Thymus (tissue), 11 donors: ENCODE measurements at regions not wholly inside any gene's neighbourhood (a gene's known extent, or its start where the extent isn't known, plus 50 kb on each side); places are given as distances from the start of the nearest gene placed in this dataset.

Experiments
- DNase-seq, 9 donors: peaks; one replicate each; pipeline ENCODE4 v3.0.0-alpha.2; 2013; ENCODE audit warnings: low spot score in 9 of 9, low read depth in 6 of 9, missing footprints in 1 of 9
- H3K27ac ChIP-seq, 2 donors: one replicate each; pipeline ENCODE4 v1.5.1; 2013; ENCODE audit warnings: control low read depth in 1 of 2, low read depth in 1 of 2, low read length in 1 of 2, mild to moderate bottlenecking in 1 of 2, moderate library complexity in 1 of 2
- H3K27me3 ChIP-seq, 2 donors: one replicate each; pipeline ENCODE4 v1.5.1; 2013; ENCODE audit warnings: low read length in 1 of 2; ENCODE audit not compliant: control insufficient read depth in 2 of 2, insufficient read depth in 1 of 2
- H3K36me3 ChIP-seq, 2 donors: one replicate each; pipeline ENCODE4 v1.5.1; 2013; ENCODE audit warnings: low read length in 1 of 2, mild to moderate bottlenecking in 1 of 2, moderate library complexity in 1 of 2; ENCODE audit not compliant: control insufficient read depth in 2 of 2, insufficient read depth in 2 of 2
- H3K4me1 ChIP-seq, 2 donors: one replicate each; pipeline ENCODE4 v1.5.1; 2013; ENCODE audit warnings: low read length in 2 of 2; ENCODE audit not compliant: control insufficient read depth in 2 of 2, insufficient read depth in 2 of 2
- H3K4me3 ChIP-seq, 2 donors: one replicate each; pipeline ENCODE4 v1.5.1; 2013; ENCODE audit warnings: low read length in 2 of 2, control low read depth in 1 of 2, mild to moderate bottlenecking in 1 of 2
- H3K9me3 ChIP-seq, 2 donors: one replicate each; pipeline ENCODE4 v1.5.1; 2013; ENCODE audit warnings: low read length in 1 of 2, mild to moderate bottlenecking in 1 of 2; ENCODE audit not compliant: control insufficient read depth in 2 of 2, insufficient read depth in 1 of 2
- WGBS: extraction: QIAGEN DNeasy Blood & Tissue Kit; methylation state at CpG from one replicate; pipeline ENCODE4 v1.1.7; 2013; 5-methylcytosine and 5-hydroxymethylcytosine counted together
- donor health status: healthy.

DNA sequence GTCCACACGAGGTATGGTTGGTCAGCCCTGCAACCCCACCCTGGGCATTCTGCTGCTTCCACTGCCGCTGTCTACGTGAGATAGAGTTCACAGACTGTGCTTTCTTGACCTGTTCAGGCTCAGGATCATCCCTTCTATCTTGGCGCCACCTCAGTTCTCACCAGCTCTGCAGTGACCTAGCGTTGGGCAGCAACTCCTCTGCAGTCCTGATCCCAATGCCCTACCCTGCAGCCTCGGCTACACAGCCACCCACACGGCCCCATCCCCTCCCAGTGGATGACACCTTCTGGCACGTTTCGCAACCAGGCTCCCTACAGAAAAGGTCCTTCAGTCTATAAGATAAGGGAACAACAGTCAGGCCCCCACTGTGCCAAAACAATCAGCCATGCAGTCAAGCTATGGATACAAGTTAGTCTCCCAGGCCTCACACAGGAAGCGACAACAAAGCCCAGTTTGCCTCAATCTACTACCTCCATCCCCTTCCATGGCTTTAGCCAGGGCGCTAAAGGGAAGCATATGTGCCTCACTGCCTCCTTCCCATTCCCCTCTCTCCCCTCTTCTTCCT lies 317.9 kb upstream of the PKDCC start:
- no peaks in the 10 kb centered on the region for H3K9me3 ChIP-seq
- no peak overlapping the region for H3K4me3 ChIP-seq
- no peaks in the 10 kb centered on the region for H3K27me3 ChIP-seq
- no peak overlapping the region for H3K27ac ChIP-seq
- no peaks in the 10 kb centered on the region for H3K4me1 ChIP-seq
- no peaks in the 10 kb centered on the region for H3K36me3 ChIP-seq
- 87% methylated on average over 11 of the region's 11 CpGs for WGBS
- no peak for DNase-seq

DNA sequence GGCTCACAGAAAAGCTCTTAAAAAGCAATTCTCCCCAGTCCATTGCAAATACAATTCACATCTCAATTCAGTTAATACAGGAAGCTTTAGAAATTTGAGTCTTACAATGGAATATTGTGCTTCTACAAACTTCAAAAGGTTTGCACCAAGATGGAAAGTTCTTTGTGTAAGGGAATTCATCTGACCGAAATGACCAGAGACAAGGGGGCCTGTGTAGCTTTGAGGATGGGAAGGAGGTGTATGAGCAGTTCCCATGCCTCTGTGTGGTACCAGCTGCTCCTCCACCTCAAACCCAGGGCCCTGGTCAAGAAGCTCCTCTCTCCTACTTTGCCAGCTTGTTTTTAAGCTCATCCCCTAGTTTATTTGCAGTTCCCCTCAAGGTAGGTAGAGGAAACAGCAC lies 312.8 kb upstream of the PKDCC start:
- 100% methylated on average over 1 of the region's 1 CpG for WGBS
- DNase-seq = no peak
- Histone ChIP-seq H3K27ac (no peak overlapping the region), H3K27me3 (no peaks in the 10 kb centered on the region), H3K4me3 (no peak overlapping the region), H3K36me3 (no peaks in the 10 kb centered on the region), H3K4me1 (no peaks in the 10 kb centered on the region), H3K9me3 (no peaks in the 10 kb centered on the region)

DNA sequence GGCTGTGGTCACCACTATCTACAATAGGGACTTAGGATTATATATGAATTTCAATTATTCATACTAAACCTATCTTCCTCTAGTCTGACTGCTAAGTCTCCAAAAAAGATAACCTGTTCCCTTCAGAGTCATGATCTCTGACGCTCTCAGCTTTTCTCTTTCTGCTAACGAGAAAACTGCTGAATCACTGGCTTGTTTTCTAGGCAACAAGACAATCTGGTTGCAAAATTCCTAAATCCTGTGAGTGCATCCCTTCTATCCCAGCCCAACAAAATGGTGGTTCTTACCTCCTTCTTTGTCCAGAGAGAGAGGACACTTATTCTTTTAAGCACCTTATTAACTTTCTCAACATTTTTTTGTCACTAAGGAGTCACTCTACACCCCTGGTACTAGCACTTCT lies 312.3 kb upstream of the PKDCC start:
- 79% methylated on average over 2 of the region's 2 CpGs for WGBS
- H3K4me3 ChIP-seq = no peak overlapping the region
- H3K4me1 ChIP-seq = no peaks in the 10 kb centered on the region
- no peaks in the 10 kb centered on the region for H3K27me3 ChIP-seq
- H3K27ac ChIP-seq = no peak overlapping the region
- H3K9me3 ChIP-seq = no peaks in the 10 kb centered on the region
- no peaks in the 10 kb centered on the region for H3K36me3 ChIP-seq
- DNase-seq = no peak

DNA sequence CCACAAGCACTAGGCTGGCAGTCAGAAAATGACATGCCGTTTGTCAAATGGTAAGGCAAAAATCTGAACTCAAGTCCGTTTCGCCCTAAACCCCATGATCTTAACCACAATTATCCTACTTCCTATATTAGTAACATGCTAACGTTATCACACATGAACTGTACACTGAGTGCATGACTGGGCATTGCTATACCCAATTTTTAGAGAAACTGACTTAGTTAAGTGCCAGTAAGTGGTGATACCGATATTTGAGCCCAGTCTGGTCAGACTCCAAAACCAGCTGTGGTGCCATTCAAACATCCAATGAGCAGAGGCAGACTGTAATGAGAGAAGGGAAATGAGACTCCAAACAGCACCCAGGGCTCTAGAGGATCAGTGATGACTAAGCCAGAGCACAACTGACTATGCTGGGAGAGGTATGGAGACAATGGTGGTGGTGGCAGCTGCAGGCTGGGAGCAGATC lies 311.7 kb upstream of the PKDCC start:
- Histone ChIP-seq H3K9me3 (no peaks in the 10 kb centered on the region), H3K4me3 (no peak overlapping the region), H3K4me1 (no peaks in the 10 kb centered on the region), H3K36me3 (no peaks in the 10 kb centered on the region), H3K27ac (no peak overlapping the region), H3K27me3 (no peaks in the 10 kb centered on the region)
- WGBS = 38% methylated on average over 5 of the region's 5 CpGs
- DNase-seq = no peak

DNA sequence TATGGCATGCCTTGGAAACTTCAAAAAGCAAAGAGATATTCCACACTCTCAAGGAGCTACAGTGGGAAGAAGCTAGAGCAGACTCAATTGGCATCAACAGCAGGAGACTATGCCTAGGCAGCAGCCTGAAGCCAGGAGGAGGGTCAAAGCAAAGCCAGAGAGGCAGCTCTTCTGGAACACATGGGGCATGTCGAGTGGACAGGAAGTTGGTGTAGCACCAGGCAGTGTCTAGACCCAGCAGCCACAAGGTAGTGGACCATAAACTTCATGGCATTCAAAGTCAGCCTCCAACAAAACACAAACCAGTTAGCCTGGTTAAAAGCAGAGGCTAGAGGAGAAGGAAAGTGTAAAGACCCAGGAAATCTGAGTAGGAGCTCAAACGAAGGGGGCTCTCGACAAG lies 311.2 kb upstream of the PKDCC start:
- no peaks in the 10 kb centered on the region for H3K4me1 ChIP-seq
- no peaks in the 10 kb centered on the region for H3K9me3 ChIP-seq
- no peaks in the 10 kb centered on the region for H3K36me3 ChIP-seq
- WGBS = 86% methylated on average over 3 of the region's 3 CpGs
- H3K27ac ChIP-seq = no peak overlapping the region
- H3K27me3 ChIP-seq = no peaks in the 10 kb centered on the region
- no peak for DNase-seq
- no peak overlapping the region for H3K4me3 ChIP-seq

DNA sequence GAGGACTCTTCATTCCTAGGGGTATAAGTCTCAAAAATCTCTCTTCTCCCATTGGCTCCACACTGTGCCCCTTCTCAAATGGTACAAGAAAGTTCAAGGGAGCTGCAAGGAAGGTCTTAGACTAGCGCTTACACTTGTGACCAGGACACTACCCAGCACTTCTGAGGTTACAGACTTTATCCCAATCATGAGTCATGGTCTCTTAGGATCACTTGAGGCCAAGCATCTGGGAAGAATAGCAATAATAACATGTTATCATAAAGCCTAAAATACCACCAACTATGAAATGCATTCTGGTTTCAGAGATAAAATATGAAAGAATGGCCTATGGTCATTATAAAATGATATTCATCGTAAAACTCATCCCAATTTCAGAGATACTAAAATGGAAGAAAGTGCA lies 309.9 kb upstream of the PKDCC start:
- Histone ChIP-seq H3K27me3 (no peaks in the 10 kb centered on the region), H3K27ac (no peak overlapping the region), H3K36me3 (no peaks in the 10 kb centered on the region), H3K4me3 (no peak overlapping the region), H3K9me3 (no peaks in the 10 kb centered on the region), H3K4me1 (no peaks in the 10 kb centered on the region)
- WGBS = 97% methylated on average over 2 of the region's 2 CpGs
- no peak for DNase-seq

DNA sequence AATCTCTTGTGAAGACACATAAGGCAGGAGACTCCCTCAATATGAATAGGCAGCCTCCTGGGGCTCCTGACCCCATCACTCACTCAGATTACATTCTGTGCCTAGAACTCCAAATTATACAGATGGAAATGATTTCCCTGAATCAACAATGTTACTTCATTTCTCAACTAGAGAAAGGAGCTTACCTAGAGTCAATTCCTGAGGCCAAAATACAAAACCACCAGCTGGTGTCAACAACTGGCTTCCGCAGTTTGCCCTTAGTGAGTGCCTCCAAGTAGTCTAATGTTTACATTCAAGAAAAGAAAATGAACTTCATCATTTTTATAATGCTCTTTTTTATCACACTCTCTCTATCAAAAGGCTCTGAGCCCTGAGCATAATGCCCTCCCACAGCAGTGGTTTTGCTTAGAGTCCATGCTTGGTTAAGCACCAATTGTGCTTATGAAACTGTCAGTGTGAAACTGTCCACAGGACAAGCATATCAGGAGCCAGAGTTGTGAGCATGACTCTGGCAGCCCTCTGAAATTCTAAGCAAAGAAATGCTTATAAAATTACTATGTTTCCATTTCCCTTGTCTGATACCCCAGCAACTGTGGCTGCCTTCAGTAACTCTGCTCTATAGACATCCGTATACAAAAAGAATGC lies 305.7 kb upstream of the PKDCC start:
- no peak overlapping the region for H3K4me3 ChIP-seq

DNA sequence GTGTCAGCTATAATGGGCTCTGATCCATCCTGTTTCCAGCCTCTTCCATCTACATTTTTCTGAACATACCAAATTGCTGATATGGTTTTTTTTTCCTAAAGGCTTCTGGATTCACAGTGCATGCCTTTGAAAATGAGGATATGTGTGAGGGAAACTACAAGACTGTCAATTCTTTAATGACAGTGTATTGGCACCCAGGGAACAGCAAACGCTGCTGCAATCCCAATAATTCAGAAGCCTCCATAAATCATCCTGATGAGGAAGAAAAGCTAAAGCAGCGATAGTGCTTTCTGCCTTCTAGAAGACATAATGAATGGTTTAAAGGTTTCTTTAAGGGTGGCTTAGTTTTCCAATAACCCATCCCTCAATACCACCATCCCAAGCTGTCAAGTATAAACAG lies 304.5 kb upstream of the PKDCC start:
- no peak for DNase-seq
- 84% methylated on average over 2 of the region's 2 CpGs for WGBS
- Histone ChIP-seq H3K9me3 (peaks cover 0 to 1% of the 10 kb centered on the region in 2 donors), H3K4me3 (no peak overlapping the region), H3K27ac (no peak overlapping the region), H3K4me1 (no peaks in the 10 kb centered on the region), H3K36me3 (no peaks in the 10 kb centered on the region), H3K27me3 (no peaks in the 10 kb centered on the region)

More for the DNA sequence above, 305.7 kb upstream of the PKDCC start:
- WGBS = 93% methylated on average over 2 of the region's 2 CpGs
- Histone ChIP-seq H3K36me3 (no peaks in the 10 kb centered on the region), H3K4me1 (no peaks in the 10 kb centered on the region), H3K9me3 (peaks cover 0 to 1% of the 10 kb centered on the region in 2 donors), H3K27ac (no peak overlapping the region), H3K27me3 (no peaks in the 10 kb centered on the region)
- no peak for DNase-seq

DNA sequence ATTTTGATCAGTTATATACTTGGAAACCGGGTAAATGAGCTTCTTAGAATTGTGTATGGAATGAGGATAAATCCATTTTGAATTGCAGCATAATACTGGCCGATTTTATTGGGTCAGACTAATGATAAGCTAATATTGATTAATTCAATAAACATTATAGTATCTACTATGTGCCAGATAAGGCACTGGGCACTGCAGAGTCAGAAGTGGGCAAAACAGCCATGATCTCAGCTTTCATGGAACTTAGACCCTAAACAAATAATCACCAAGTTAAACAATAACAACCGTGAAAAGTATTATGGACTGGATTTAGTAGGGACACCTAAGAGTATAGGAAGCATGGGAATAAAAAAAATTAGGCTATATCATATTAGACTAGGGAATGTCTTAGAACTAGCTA lies 297.0 kb upstream of the PKDCC start:
- no peak for DNase-seq
- H3K4me3 ChIP-seq = no peak overlapping the region
- H3K4me1 ChIP-seq = no peaks in the 10 kb centered on the region
- no peak overlapping the region for H3K27ac ChIP-seq
- no peaks in the 10 kb centered on the region for H3K27me3 ChIP-seq
- whole genome bisulfite sequencing = 95% methylated on average over 3 of the region's 3 CpGs
- H3K36me3 ChIP-seq = no peaks in the 10 kb centered on the region
- peaks cover 0 to under 1% of the 10 kb centered on the region in 2 donors for H3K9me3 ChIP-seq
